GM12878 (cell line): ENCODE measurements at regions not wholly inside any gene's neighbourhood (a gene's known extent, or its start where the extent isn't known, plus 50 kb on each side); places are given as distances from the start of the nearest gene placed in this dataset.

Source experiments
- ATAC-seq: fragments of 200-7000 bp; cut with Tn5 transposase; 3 replicates; pipeline ENCODE4 v1.9.1; 2020; ENCODE audit warnings: mild to moderate bottlenecking, moderate library complexity
- BruUV-seq: library from RNA; stranded (reverse); fragments of 400-500 nt; replicated peaks from 2 replicates; lab custom pipeline; 2021; lab: Mats Ljungman, UMichigan
- CTCF ChIA-PET: fragments of 300-600 bp; sonication (Branson Sonifier 250); formaldehyde crosslinking; extraction: SDS; loops from one replicate; lab custom pipeline; 2021; ENCODE audit warnings: inconsistent platforms; lab: Yijun Ruan, JAX
- POLR2A ChIA-PET: fragments of 350-600 bp; formaldehyde crosslinking; extraction: SDS; loops from one replicate; lab custom pipeline; 2021; ENCODE audit warnings: inconsistent platforms; lab: Charles Lee
- RAD21 ChIA-PET: fragments of 300-600 bp; sonication (Branson Sonifier 250); formaldehyde crosslinking; loops from one replicate; lab custom pipeline; 2023; ENCODE audit warnings: antibody characterized with exemption; ENCODE audit not compliant: unreplicated experiment; lab: Charles Lee
- SMC1A ChIA-PET: fragments of 300-600 bp; sonication (Branson Sonifier 250); formaldehyde crosslinking; loops from one replicate; lab custom pipeline; 2023; ENCODE audit not compliant: unreplicated experiment, uncharacterized antibody; lab: Charles Lee
- DNase-seq: peaks from one replicate; pipeline ENCODE4 v3.0.0-alpha.2; 2011; ENCODE audit warnings: low read depth, low spot score
- FAIRE-seq: peaks from 3 replicates; lab custom pipeline; 2011; peaks lifted over from hg19 to GRCh38; lab: Jason Lieb, UNC
- H2AFZ ChIP-seq: 2 replicates; pipeline ENCODE4 v1.6.0; 2011; ENCODE audit warnings: low read depth, low read length, control low read depth; ENCODE audit not compliant: control insufficient read depth
- H3K27ac ChIP-seq: 2 replicates; pipeline ENCODE4 v1.5.1; 2011; ENCODE audit warnings: control low read depth; ENCODE audit not compliant: control insufficient read depth, insufficient read depth
- H3K27me3 ChIP-seq, 2 experiments: replicated peaks in 1 of 2; 2 replicates each; pipeline versions ENCODE4 v1.6.0 to v1.6.1; 2011; ENCODE audit warnings: low read length in 1 of 2; ENCODE audit not compliant: control insufficient read depth in 2 of 2, insufficient read depth in 2 of 2
- H3K36me3 ChIP-seq, 2 experiments: 2 replicates each; pipeline ENCODE4 v1.5.1; 2011; ENCODE audit warnings: low read length in 1 of 2; ENCODE audit not compliant: control insufficient read depth in 2 of 2, insufficient read depth in 2 of 2
- H3K4me1 ChIP-seq: 2 replicates; pipeline ENCODE4 v1.6.1; 2011; ENCODE audit warnings: mild to moderate bottlenecking, low read length, moderate library complexity, mixed read lengths; ENCODE audit not compliant: control insufficient read depth, insufficient read depth
- H3K4me2 ChIP-seq: 2 replicates; pipeline ENCODE4 v1.6.0; 2011; ENCODE audit warnings: control low read depth; ENCODE audit not compliant: control insufficient read depth, insufficient read depth
- H3K4me3 ChIP-seq: fragments of 200-600 bp; sonication (generic); 2 replicates; pipeline ENCODE4 v1.5.1; 2016
- H3K79me2 ChIP-seq: 2 replicates; pipeline ENCODE4 v1.6.0; 2011; ENCODE audit warnings: low read length; ENCODE audit not compliant: control insufficient read depth, insufficient read depth
- H3K9ac ChIP-seq: 2 replicates; pipeline ENCODE4 v1.8.0; 2011; ENCODE audit warnings: low read length, control low read depth, mixed read lengths; ENCODE audit not compliant: control insufficient read depth, insufficient read depth
- H3K9me3 ChIP-seq: replicated peaks from 3 replicates; pipeline ENCODE4 v1.5.1; 2011; ENCODE audit warnings: mild to moderate bottlenecking, low read length; ENCODE audit not compliant: control insufficient read depth, insufficient read depth
- H4K20me1 ChIP-seq: 2 replicates; pipeline ENCODE4 v1.6.0; 2011; ENCODE audit not compliant: control insufficient read depth, insufficient read depth
- CBX3 ChIP-seq: fragments of 200-600 bp; sonication (generic); IDR thresholded peaks from 2 replicates; pipeline ENCODE4 v1.6.1; 2016; ENCODE audit warnings: low read depth, borderline replicate concordance
- DPF2 ChIP-seq: fragments of 450-650 bp; IDR thresholded peaks from 2 replicates; pipeline ENCODE4 v1.6.1; 2017; ENCODE audit warnings: mild to moderate bottlenecking
- EGR1 ChIP-seq, 2 experiments: IDR thresholded peaks; 1 replicate in 1 of 2; 2 replicates in 1 of 2; pipeline ENCODE4 v1.6.1; 2011 to 2012; ENCODE audit warnings: low read depth in 2 of 2, low read length in 2 of 2, borderline replicate concordance in 1 of 2, mild to moderate bottlenecking in 1 of 2, moderate library complexity in 1 of 2
- FOS ChIP-seq: IDR thresholded peaks from 3 replicates; pipeline ENCODE4 v1.6.1; 2011; ENCODE audit warnings: borderline replicate concordance; ENCODE audit not compliant: insufficient read length; ENCODE audit errors: extremely low read depth
- LARP7 ChIP-seq: fragments of 450-650 bp; IDR thresholded peaks from 2 replicates; pipeline ENCODE4 v1.6.1; 2017; ENCODE audit warnings: mild to moderate bottlenecking
- NFXL1 ChIP-seq: fragments of 450-650 bp; IDR thresholded peaks from 2 replicates; pipeline ENCODE4 v1.6.1; 2017; ENCODE audit warnings: antibody characterized with exemption, mild to moderate bottlenecking, borderline replicate concordance
- RELA ChIP-seq: fragments of 450-650 bp; IDR thresholded peaks from 2 replicates; pipeline ENCODE4 v1.8.0; 2014; ENCODE audit warnings: borderline replicate concordance; ENCODE audit not compliant: partially characterized antibody
- SMAD5 ChIP-seq: IDR thresholded peaks from 2 replicates; pipeline ENCODE4 v1.6.1; 2016; ENCODE audit warnings: antibody characterized with exemption, low read depth
- ZNF274 ChIP-seq: IDR thresholded peaks from one replicate; pipeline ENCODE4 v1.8.0; 2011; ENCODE audit not compliant: insufficient read length, insufficient read depth
- WGBS: methylation state at CpG from one replicate; pipeline ENCODE4 v1.1.6; 2016; ENCODE audit warnings: low lambda C conversion rate; ENCODE audit not compliant: insufficient replicate concordance, insufficient coverage; ENCODE audit errors: missing lambda C conversion rate; 5-methylcytosine and 5-hydroxymethylcytosine counted together
- in situ Hi-C: fragments of 300-500 bp; cut with MboI; formaldehyde crosslinking; loops from 9 replicates; pipeline ENCODE4 v1.14.3; 2018; ENCODE audit warnings: mixed read lengths
- intact Hi-C: fragments of 100-400 bp; cut with micrococcal nuclease; formaldehyde crosslinking; loops from one replicate; pipeline ENCODE4 v1.14.2; 2022; ENCODE audit not compliant: unreplicated experiment
- TF ChIP-seq, protein P1 (sequence below): fragments of 450-650 bp; IDR thresholded peaks from 2 replicates; pipeline ENCODE4 v1.6.1; 2017; ENCODE audit warnings: mild to moderate bottlenecking, moderate library complexity
- TF ChIP-seq, protein P2 (sequence below): IDR thresholded peaks from 2 replicates; pipeline ENCODE4 v1.6.1; 2012; ENCODE audit warnings: low read depth, low read length, improper control_type of control experiment
- TF ChIP-seq, protein P3 (sequence below): fragments of 450-650 bp; conservative IDR thresholded peaks from 2 replicates; pipeline ENCODE4 v1.6.1; 2017; ENCODE audit warnings: mild to moderate bottlenecking, moderate library complexity
- TF ChIP-seq, protein P4 (sequence below): fragments of 450-650 bp; formaldehyde crosslinking; IDR thresholded peaks from 2 replicates; pipeline ENCODE4 v1.4.0; 2020; ENCODE audit warnings: mild to moderate bottlenecking, moderate library complexity

DNA sequence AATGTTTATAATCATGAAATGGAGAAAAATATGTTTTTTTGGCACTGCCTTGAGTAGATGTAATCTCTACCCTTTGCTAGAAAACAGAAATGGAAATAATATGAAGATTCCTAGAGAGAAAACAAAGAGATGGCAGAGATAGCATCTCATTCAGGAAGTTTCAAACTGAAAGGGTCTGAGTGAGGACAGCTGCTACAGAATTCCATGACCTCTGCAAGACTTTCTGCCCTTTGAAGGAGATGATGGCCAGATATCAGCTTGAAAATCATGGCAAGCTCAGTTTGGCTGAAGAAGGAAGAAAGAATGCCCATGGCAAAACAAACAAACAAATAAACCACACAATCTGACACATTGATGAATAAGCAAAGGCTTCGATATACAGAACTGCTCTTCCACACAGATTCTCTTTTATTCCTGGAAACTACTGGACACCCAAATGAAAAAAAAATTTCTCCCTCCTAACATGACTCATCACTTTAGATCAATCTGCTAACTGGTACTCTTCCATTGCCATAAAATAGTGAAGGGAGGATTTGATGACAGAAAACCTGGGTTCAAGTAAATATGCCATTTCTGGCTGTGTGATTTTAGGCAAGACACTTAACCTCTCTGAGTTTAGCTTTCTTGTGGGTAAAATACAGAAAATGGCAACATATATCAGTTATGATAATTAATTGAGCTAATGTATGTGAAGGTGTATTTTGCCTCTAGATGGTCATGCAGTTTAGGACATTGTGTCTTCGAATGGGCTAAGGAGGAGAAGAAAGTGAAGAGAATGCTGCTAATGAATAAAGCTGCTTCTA lies 105.9 kb upstream of the SPACA1 start:
- H3K4me1 ChIP-seq, result no peaks in the 10 kb centered on the region
- H3K27me3 ChIP-seq, result no peaks in the 10 kb centered on the region
- 77% methylated on average over 2 of the region's 2 CpGs for WGBS
- no peak overlapping the region for H3K27ac ChIP-seq
- FAIRE-seq (no peak), ATAC-seq (no peak), DNase-seq (no peak)
- intact Hi-C loops (no loop called here), in situ Hi-C loops (no loop called here)
- ChIA-PET POLR2A (interaction anchor here (1.5 kb wide), 1 partner anchor 12 kb away, joined by 7 read pairs; no protein-coding TSS in a partner anchor), CTCF (interaction anchor here (0.8 to 4.4 kb wide), 6 partner anchors 8 to 296 kb away, joined by 3 to 21 read pairs (median 4); no protein-coding TSS in a partner anchor), SMC1A (interaction anchor here (0.8 to 1.9 kb wide), 6 partner anchors 9 to 1040 kb away, joined by 3 to 5 read pairs (median 3); no protein-coding TSS in a partner anchor), RAD21 (interaction anchor here (0.9 to 1.6 kb wide), 3 partner anchors 10 to 80 kb away, joined by 3 to 5 read pairs (median 4); no protein-coding TSS in a partner anchor)
- H3K9me3 ChIP-seq, result no peaks in the 10 kb centered on the region
- H3K79me2 ChIP-seq, result no peaks in the 10 kb centered on the region
- no peaks in the 10 kb centered on the region for H4K20me1 ChIP-seq
- H2AFZ ChIP-seq, result no peak overlapping the region
- BruUV-seq, result no TSS peak
- H3K9ac ChIP-seq, result no peak overlapping the region
- H3K4me3 ChIP-seq, result no peak overlapping the region
- H3K36me3 ChIP-seq, result no peaks in the 10 kb centered on the region
- no peak overlapping the region for H3K4me2 ChIP-seq
- TF ChIP-seq NFXL1, result no peak
- TF ChIP-seq, protein P1, sequence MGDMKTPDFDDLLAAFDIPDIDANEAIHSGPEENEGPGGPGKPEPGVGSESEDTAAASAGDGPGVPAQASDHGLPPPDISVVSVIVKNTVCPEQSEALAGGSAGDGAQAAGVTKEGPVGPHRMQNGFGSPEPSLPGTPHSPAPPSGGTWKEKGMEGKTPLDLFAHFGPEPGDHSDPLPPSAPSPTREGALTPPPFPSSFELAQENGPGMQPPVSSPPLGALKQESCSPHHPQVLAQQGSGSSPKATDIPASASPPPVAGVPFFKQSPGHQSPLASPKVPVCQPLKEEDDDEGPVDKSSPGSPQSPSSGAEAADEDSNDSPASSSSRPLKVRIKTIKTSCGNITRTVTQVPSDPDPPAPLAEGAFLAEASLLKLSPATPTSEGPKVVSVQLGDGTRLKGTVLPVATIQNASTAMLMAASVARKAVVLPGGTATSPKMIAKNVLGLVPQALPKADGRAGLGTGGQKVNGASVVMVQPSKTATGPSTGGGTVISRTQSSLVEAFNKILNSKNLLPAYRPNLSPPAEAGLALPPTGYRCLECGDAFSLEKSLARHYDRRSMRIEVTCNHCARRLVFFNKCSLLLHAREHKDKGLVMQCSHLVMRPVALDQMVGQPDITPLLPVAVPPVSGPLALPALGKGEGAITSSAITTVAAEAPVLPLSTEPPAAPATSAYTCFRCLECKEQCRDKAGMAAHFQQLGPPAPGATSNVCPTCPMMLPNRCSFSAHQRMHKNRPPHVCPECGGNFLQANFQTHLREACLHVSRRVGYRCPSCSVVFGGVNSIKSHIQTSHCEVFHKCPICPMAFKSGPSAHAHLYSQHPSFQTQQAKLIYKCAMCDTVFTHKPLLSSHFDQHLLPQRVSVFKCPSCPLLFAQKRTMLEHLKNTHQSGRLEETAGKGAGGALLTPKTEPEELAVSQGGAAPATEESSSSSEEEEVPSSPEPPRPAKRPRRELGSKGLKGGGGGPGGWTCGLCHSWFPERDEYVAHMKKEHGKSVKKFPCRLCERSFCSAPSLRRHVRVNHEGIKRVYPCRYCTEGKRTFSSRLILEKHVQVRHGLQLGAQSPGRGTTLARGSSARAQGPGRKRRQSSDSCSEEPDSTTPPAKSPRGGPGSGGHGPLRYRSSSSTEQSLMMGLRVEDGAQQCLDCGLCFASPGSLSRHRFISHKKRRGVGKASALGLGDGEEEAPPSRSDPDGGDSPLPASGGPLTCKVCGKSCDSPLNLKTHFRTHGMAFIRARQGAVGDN, result no peak
- no peak for TF ChIP-seq CBX3
- no peak for TF ChIP-seq EGR1 (IDR thresholded peaks at IDR 0.05; ENCODE audit: borderline replicate concordance in 1 of 2, low read depth in 2 of 2, low read length in 2 of 2)
- TF ChIP-seq, protein P2, sequence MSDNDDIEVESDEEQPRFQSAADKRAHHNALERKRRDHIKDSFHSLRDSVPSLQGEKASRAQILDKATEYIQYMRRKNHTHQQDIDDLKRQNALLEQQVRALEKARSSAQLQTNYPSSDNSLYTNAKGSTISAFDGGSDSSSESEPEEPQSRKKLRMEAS, result no peak
- no peak for TF ChIP-seq RELA
- TF ChIP-seq, protein P3, sequence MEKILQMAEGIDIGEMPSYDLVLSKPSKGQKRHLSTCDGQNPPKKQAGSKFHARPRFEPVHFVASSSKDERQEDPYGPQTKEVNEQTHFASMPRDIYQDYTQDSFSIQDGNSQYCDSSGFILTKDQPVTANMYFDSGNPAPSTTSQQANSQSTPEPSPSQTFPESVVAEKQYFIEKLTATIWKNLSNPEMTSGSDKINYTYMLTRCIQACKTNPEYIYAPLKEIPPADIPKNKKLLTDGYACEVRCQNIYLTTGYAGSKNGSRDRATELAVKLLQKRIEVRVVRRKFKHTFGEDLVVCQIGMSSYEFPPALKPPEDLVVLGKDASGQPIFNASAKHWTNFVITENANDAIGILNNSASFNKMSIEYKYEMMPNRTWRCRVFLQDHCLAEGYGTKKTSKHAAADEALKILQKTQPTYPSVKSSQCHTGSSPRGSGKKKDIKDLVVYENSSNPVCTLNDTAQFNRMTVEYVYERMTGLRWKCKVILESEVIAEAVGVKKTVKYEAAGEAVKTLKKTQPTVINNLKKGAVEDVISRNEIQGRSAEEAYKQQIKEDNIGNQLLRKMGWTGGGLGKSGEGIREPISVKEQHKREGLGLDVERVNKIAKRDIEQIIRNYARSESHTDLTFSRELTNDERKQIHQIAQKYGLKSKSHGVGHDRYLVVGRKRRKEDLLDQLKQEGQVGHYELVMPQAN, result no peak
- TF ChIP-seq, protein P4, sequence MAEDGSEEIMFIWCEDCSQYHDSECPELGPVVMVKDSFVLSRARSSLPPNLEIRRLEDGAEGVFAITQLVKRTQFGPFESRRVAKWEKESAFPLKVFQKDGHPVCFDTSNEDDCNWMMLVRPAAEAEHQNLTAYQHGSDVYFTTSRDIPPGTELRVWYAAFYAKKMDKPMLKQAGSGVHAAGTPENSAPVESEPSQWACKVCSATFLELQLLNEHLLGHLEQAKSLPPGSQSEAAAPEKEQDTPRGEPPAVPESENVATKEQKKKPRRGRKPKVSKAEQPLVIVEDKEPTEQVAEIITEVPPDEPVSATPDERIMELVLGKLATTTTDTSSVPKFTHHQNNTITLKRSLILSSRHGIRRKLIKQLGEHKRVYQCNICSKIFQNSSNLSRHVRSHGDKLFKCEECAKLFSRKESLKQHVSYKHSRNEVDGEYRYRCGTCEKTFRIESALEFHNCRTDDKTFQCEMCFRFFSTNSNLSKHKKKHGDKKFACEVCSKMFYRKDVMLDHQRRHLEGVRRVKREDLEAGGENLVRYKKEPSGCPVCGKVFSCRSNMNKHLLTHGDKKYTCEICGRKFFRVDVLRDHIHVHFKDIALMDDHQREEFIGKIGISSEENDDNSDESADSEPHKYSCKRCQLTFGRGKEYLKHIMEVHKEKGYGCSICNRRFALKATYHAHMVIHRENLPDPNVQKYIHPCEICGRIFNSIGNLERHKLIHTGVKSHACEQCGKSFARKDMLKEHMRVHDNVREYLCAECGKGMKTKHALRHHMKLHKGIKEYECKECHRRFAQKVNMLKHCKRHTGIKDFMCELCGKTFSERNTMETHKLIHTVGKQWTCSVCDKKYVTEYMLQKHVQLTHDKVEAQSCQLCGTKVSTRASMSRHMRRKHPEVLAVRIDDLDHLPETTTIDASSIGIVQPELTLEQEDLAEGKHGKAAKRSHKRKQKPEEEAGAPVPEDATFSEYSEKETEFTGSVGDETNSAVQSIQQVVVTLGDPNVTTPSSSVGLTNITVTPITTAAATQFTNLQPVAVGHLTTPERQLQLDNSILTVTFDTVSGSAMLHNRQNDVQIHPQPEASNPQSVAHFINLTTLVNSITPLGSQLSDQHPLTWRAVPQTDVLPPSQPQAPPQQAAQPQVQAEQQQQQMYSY (CRISPR knock-in tag), result no peak
- TF ChIP-seq DPF2, result no peak
- no peak for TF ChIP-seq ZNF274
- no peak for TF ChIP-seq LARP7
- no peak for TF ChIP-seq FOS
- TF ChIP-seq SMAD5, result no peak
